ENCODE measurements at regions not wholly inside any gene's neighbourhood (a gene's known extent, or its start where the extent isn't known, plus 50 kb on each side); places are given as distances from the start of the nearest gene placed in this dataset.
"Not testable (repeated sequence)": the region's sequence is repeated elsewhere in the genome, so short reads cannot be mapped to it uniquely, and the experiment has no call there.

DNA sequence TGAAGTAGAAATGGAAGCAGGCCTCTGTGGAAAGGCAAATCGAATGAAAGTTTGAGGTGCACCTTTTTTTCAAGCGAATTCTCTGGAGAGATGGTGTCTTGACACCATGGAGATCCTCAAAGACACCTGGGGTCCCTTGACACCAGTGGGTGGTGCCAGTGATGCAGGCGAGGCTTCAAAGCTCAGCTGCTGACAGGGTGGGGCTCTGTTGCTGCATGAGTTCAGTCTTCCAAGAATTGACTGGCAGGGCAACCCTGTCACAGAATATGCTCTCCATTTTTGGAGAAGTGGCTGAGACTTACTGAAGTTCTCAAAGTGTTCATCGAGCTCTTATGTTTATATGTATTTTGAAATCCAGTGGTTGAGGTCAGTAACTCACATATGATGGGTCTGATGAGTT is 1376.6 kb downstream of the SPATA31A7 start:
- TF ChIP-seq, protein P1, sequence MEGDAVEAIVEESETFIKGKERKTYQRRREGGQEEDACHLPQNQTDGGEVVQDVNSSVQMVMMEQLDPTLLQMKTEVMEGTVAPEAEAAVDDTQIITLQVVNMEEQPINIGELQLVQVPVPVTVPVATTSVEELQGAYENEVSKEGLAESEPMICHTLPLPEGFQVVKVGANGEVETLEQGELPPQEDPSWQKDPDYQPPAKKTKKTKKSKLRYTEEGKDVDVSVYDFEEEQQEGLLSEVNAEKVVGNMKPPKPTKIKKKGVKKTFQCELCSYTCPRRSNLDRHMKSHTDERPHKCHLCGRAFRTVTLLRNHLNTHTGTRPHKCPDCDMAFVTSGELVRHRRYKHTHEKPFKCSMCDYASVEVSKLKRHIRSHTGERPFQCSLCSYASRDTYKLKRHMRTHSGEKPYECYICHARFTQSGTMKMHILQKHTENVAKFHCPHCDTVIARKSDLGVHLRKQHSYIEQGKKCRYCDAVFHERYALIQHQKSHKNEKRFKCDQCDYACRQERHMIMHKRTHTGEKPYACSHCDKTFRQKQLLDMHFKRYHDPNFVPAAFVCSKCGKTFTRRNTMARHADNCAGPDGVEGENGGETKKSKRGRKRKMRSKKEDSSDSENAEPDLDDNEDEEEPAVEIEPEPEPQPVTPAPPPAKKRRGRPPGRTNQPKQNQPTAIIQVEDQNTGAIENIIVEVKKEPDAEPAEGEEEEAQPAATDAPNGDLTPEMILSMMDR (IDR thresholded peaks at IDR 0.05; ENCODE audit: low read length) = not testable (repeated sequence)
- not testable (repeated sequence) for TF ChIP-seq EZH2 (IDR thresholded peaks at IDR 0.05; ENCODE audit: borderline replicate concordance, low read length)
